H1 (cell line): ENCODE measurements at regions not wholly inside any gene's neighbourhood (a gene's known extent, or its start where the extent isn't known, plus 50 kb on each side); places are given as distances from the start of the nearest gene placed in this dataset.

Source experiments
- CEBPB ChIP-seq: IDR thresholded peaks from 2 replicates; pipeline ENCODE4 v1.6.1; 2012; ENCODE audit warnings: low read depth, low read length
- MAX ChIP-seq: IDR thresholded peaks from 2 replicates; pipeline ENCODE4 v1.6.1; 2012; ENCODE audit warnings: inconsistent platforms
- NRF1 ChIP-seq: IDR thresholded peaks from 2 replicates; pipeline ENCODE4 v1.6.1; 2011; ENCODE audit warnings: mild to moderate bottlenecking, low read depth, low read length, improper control_type of control experiment
- RFX5 ChIP-seq: IDR thresholded peaks from 2 replicates; pipeline ENCODE4 v1.6.1; 2011; ENCODE audit warnings: low read depth, low read length, improper control_type of control experiment, borderline replicate concordance
- SIN3A ChIP-seq, 2 experiments: IDR thresholded peaks in 1 of 2; conservative IDR thresholded peaks in 1 of 2; 2 replicates each; pipeline ENCODE4 v1.6.1; 2011 to 2012; ENCODE audit warnings: low read length in 2 of 2, improper control_type of control experiment in 1 of 2, low read depth in 1 of 2, mild to moderate bottlenecking in 1 of 2
- SRF ChIP-seq: IDR thresholded peaks from 2 replicates; pipeline ENCODE4 v1.6.1; 2011; ENCODE audit warnings: mild to moderate bottlenecking, low read depth, low read length, moderate library complexity

- TF ChIP-seq SIN3A (conservative IDR thresholded peaks at IDR 0.05 in 1 of 2, IDR thresholded peaks at IDR 0.05 in 1 of 2; ENCODE audit: low read depth in 1 of 2, low read length in 2 of 2) (no peak), NRF1 (no peak), RFX5 (no peak), CEBPB (no peak), MAX (no peak), SRF (no peak)
These were observed 283.9 kb upstream of the RIMS1 start for GRCh38 chr6:71602385-71603007.
